GM06990 (cell line): ENCODE measurements at regions not wholly inside any gene's neighbourhood (a gene's known extent, or its start where the extent isn't known, plus 50 kb on each side); places are given as distances from the start of the nearest gene placed in this dataset.
"Not testable (repeated sequence)": the region's sequence is repeated elsewhere in the genome, so short reads cannot be mapped to it uniquely, and the experiment has no call there.

ENCODE experiments used
- DNase-seq: peaks from one replicate; pipeline ENCODE4 v3.0.0-alpha.2; 2011; ENCODE audit not compliant: insufficient read length; ENCODE audit errors: extremely low read depth
- H3K27me3 ChIP-seq: replicated peaks from 2 replicates; pipeline ENCODE4 v1.6.0; 2011; ENCODE audit warnings: low read length; ENCODE audit not compliant: control insufficient read depth, insufficient read depth
- H3K36me3 ChIP-seq: 2 replicates; pipeline ENCODE4 v1.5.1; 2011; ENCODE audit warnings: low read length; ENCODE audit not compliant: control insufficient read depth, insufficient read depth
- H3K4me3 ChIP-seq: replicated peaks from 2 replicates; pipeline ENCODE4 v1.5.1; 2011; ENCODE audit warnings: low read depth, mild to moderate bottlenecking, control low read depth, low read length
- TF ChIP-seq, protein P1 (sequence below): IDR thresholded peaks from 2 replicates; pipeline ENCODE4 v1.5.1; 2011; ENCODE audit warnings: low read length, control low read depth, mild to moderate bottlenecking, inconsistent platforms; ENCODE audit not compliant: insufficient read depth, poor library complexity, severe bottlenecking

DNA sequence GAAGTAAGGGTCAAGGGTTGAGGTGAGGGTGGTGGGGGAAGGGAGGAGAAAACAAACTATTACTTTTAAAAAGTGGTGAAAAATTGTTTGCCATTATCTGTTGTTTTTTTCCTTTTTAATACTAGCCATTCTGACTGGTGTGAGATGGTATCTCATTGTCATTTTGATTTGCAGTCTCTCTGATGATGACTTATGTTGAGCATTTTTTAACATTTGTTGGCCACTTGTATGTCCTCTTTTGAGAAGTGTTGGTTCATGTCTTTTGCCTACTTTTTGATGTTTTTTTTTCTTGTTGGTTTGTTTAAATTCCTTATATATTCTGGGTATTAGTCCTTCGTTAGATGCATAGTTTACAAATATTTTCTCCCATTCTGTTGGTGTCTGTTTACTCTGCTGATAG is 185.9 kb upstream of the ANKRD28 start:
- TF ChIP-seq, protein P1, sequence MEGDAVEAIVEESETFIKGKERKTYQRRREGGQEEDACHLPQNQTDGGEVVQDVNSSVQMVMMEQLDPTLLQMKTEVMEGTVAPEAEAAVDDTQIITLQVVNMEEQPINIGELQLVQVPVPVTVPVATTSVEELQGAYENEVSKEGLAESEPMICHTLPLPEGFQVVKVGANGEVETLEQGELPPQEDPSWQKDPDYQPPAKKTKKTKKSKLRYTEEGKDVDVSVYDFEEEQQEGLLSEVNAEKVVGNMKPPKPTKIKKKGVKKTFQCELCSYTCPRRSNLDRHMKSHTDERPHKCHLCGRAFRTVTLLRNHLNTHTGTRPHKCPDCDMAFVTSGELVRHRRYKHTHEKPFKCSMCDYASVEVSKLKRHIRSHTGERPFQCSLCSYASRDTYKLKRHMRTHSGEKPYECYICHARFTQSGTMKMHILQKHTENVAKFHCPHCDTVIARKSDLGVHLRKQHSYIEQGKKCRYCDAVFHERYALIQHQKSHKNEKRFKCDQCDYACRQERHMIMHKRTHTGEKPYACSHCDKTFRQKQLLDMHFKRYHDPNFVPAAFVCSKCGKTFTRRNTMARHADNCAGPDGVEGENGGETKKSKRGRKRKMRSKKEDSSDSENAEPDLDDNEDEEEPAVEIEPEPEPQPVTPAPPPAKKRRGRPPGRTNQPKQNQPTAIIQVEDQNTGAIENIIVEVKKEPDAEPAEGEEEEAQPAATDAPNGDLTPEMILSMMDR: no peak
- Histone ChIP-seq H3K36me3 (no peaks in the 10 kb centered on the region), H3K27me3 (no peaks in the 10 kb centered on the region; the same call in 1 of the 2 replicates), H3K4me3 (no peak overlapping the region)
- no peak for DNase-seq

DNA sequence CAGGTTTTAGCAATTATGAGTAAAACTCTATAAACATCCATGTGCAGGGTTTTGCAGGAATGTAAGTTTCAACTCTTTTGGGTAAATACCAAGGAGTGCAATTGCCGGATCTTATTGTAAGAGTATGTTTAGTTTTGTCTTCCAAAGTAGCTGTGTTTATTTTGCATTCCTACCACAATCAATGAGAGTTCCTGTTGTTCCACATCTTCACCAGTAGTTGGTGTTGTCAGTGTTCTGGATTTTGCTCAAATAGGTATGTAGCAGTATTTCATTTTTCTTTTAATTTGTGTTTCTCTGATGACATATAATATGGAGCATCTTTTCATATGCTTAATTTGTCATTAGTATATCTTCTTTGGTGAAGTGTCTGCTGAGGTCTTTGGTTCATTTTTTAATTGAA is 185.1 kb upstream of the GALNT15 start:
- TF ChIP-seq, protein P1: peak; percentile 25
- no peak for DNase-seq

DNA sequence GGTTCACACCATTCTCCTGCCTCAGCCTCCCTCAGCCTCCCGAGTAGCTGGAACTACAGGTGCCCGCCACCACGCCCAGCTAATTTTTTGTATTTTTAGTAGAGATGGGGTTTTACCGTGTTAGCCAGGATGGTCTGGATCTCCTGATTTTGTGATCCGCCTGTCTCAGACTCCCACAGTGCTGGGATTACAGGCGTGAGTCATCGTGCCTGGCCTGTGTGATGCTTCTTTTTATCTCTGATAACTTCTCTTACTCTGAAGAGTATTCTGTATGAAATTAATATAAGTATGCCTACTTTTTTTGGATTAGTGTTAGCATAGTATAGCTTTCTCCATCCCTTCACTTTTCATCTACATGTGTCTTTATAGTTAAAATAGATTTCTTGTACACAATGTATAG is 180.8 kb upstream of the GALNT15 start:
- not testable (repeated sequence) for H3K36me3 ChIP-seq, H3K4me3 ChIP-seq, H3K27me3 ChIP-seq, DNase-seq

More for the DNA sequence above, 185.1 kb upstream of the GALNT15 start:
- no peaks in the 10 kb centered on the region; the same call in 1 of the 2 replicates for H3K27me3 ChIP-seq
- no peak overlapping the region for H3K4me3 ChIP-seq
- H3K36me3 ChIP-seq: no peaks in the 10 kb centered on the region

DNA sequence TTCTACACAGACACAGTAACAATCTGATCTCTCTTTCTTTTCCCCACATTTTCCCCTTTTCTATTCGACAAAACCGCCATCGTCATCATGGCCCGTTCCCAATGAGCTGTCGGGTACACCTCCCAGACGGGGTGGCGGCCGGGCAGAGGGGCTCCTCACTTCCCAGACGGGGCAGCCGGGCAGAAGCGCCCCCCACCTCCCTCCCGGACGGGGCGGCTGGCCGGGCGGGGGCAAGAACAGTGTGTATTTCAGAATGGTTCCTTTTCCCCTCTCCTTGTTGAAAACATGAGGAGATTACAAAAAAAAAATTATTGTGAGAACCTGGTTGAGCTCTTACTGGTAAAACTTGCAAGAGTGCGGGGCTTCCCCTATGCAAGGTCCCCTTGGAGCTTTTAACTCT is 178.0 kb upstream of the GALNT15 start:
- not testable (repeated sequence) for DNase-seq, H3K36me3 ChIP-seq, H3K27me3 ChIP-seq, H3K4me3 ChIP-seq

DNA sequence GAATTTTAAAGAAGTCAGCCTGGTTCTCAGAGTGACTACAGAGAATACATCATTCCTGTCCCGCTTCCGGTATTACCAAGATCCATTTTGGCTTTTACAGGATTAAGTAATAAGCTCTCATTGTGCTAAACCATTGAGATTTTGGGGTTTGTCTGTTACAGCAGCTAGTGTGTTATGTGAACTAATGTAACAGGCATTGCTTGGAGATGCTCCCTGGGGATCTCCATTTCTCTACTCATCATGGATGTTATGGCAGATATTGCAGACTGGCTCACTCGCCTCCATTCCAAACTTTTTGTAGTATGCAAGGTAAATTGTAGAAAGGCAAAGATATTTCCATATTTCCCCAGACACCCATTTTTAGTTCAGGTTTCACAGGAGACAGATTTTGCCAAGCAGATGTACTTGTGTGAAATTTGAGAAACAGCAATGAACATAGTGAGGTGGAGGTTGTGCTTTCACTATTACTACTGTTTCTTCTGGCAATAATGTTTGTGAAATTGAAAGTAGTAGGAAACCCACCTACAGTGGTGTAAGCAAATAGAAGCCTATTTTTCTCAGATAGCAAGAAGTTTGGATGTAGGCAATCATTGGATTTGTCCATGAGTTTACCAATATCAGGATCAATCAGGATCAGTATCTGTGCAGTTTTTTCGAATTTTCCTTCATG is 177.1 kb upstream of the GALNT15 start:
- Histone ChIP-seq H3K36me3 (no peaks in the 10 kb centered on the region), H3K27me3 (no peaks in the 10 kb centered on the region), H3K4me3 (no peak overlapping the region)
- TF ChIP-seq, protein P1: no peak
- DNase-seq: peak; percentile 18

DNA sequence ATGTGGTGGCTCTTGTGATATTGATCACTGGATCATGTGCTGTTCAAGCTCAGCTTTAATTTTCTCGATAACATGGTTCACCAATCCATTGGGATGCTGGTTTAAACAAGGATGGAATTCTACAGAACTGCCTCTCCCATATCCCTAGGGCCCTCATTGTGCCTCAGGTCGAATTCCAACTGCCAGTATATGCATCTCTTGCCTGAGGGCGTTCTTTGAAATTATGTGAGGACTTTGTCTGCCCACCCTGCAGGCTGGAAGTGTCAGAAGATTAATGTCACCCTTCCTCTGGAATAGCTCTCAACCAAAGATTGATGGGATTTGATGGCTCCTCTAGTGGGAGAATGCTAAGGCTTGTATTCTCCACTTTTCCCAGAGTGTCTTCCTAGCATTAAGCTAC is 175.6 kb upstream of the GALNT15 start:
- DNase-seq: no peak
- TF ChIP-seq, protein P1: no peak
- H3K4me3 ChIP-seq: no peak overlapping the region
- H3K27me3 ChIP-seq: no peaks in the 10 kb centered on the region
- no peaks in the 10 kb centered on the region for H3K36me3 ChIP-seq

DNA sequence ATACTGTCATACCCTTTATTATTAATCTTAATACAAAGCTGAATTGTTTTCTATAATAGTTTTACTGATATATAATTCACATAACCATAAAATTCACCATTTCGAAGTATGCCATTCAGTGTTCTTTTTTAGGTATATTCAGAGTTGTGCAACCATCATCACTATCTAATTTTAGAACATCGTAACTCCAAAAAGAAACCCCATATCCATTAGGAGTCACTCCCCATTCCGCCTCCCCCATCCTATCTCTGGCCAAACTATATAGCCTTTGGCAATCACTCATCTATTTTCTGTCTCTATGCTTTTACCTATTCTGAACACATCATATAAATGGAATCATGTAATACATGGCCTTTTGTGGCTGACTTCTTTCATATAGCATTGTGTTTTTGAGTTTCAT is 169.7 kb upstream of the GALNT15 start:
- H3K4me3 ChIP-seq: no peak overlapping the region
- no peak for DNase-seq
- H3K36me3 ChIP-seq: no peaks in the 10 kb centered on the region
- TF ChIP-seq, protein P1: no peak
- no peaks in the 10 kb centered on the region for H3K27me3 ChIP-seq
